WTC11 (cell line): ENCODE measurements at regions not wholly inside any gene's neighbourhood (a gene's known extent, or its start where the extent isn't known, plus 50 kb on each side); places are given as distances from the start of the nearest gene placed in this dataset.

Source experiments
- ATF1 ChIP-seq: sonication (generic); formaldehyde crosslinking; IDR thresholded peaks from 2 replicates; pipeline ENCODE4 v1.8.1; 2023; ENCODE audit warnings: mild to moderate bottlenecking, moderate library complexity, missing genetic modification reagents
- CBFB ChIP-seq: sonication (generic); formaldehyde crosslinking; IDR thresholded peaks from 2 replicates; pipeline ENCODE4 v1.8.1; 2022; ENCODE audit warnings: mild to moderate bottlenecking, low read depth, missing genetic modification reagents
- CDX4 ChIP-seq: fragments of 250-450 bp; sonication (Bioruptor Pico); IDR thresholded peaks from 2 replicates; pipeline ENCODE4 v1.9.0; 2021; ENCODE audit warnings: moderate library complexity, mild to moderate bottlenecking, inconsistent platforms, borderline replicate concordance
- MAX ChIP-seq: sonication (generic); formaldehyde crosslinking; IDR thresholded peaks from 2 replicates; pipeline ENCODE4 v1.8.0; 2022; ENCODE audit warnings: mild to moderate bottlenecking, missing genetic modification reagents
- TCF7 ChIP-seq: sonication (generic); formaldehyde crosslinking; IDR thresholded peaks from 2 replicates; pipeline ENCODE4 v1.8.0; 2022; ENCODE audit warnings: mild to moderate bottlenecking, low read depth, missing genetic modification reagents, moderate library complexity
- TF ChIP-seq, protein P1 (sequence below): fragments of 200-600 bp; IDR thresholded peaks from 2 replicates; pipeline ENCODE4 v1.8.0; 2022; ENCODE audit warnings: antibody characterized with exemption
- TF ChIP-seq, protein P2 (sequence below): sonication (generic); formaldehyde crosslinking; IDR thresholded peaks from 2 replicates; pipeline ENCODE4 v1.8.0; 2022; ENCODE audit warnings: mild to moderate bottlenecking, missing genetic modification reagents
- TF ChIP-seq, protein P3 (sequence below): sonication (generic); formaldehyde crosslinking; IDR thresholded peaks from 2 replicates; pipeline ENCODE4 v1.8.0; 2023; ENCODE audit warnings: missing genetic modification reagents
- TF ChIP-seq, protein P4 (sequence below): sonication (generic); formaldehyde crosslinking; IDR thresholded peaks from 2 replicates; pipeline ENCODE4 v1.8.1; 2023; ENCODE audit warnings: mild to moderate bottlenecking, missing genetic modification reagents

- TF ChIP-seq CDX4 (CRISPR knock-in tag) = no peak
- TF ChIP-seq, protein P1, sequence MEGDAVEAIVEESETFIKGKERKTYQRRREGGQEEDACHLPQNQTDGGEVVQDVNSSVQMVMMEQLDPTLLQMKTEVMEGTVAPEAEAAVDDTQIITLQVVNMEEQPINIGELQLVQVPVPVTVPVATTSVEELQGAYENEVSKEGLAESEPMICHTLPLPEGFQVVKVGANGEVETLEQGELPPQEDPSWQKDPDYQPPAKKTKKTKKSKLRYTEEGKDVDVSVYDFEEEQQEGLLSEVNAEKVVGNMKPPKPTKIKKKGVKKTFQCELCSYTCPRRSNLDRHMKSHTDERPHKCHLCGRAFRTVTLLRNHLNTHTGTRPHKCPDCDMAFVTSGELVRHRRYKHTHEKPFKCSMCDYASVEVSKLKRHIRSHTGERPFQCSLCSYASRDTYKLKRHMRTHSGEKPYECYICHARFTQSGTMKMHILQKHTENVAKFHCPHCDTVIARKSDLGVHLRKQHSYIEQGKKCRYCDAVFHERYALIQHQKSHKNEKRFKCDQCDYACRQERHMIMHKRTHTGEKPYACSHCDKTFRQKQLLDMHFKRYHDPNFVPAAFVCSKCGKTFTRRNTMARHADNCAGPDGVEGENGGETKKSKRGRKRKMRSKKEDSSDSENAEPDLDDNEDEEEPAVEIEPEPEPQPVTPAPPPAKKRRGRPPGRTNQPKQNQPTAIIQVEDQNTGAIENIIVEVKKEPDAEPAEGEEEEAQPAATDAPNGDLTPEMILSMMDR = no peak
- TF ChIP-seq, protein P2, sequence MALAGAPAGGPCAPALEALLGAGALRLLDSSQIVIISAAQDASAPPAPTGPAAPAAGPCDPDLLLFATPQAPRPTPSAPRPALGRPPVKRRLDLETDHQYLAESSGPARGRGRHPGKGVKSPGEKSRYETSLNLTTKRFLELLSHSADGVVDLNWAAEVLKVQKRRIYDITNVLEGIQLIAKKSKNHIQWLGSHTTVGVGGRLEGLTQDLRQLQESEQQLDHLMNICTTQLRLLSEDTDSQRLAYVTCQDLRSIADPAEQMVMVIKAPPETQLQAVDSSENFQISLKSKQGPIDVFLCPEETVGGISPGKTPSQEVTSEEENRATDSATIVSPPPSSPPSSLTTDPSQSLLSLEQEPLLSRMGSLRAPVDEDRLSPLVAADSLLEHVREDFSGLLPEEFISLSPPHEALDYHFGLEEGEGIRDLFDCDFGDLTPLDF (CRISPR knock-in tag) = no peak
- no peak for TF ChIP-seq CBFB (CRISPR knock-in tag)
- TF ChIP-seq, protein P3, sequence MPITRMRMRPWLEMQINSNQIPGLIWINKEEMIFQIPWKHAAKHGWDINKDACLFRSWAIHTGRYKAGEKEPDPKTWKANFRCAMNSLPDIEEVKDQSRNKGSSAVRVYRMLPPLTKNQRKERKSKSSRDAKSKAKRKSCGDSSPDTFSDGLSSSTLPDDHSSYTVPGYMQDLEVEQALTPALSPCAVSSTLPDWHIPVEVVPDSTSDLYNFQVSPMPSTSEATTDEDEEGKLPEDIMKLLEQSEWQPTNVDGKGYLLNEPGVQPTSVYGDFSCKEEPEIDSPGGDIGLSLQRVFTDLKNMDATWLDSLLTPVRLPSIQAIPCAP (CRISPR knock-in tag) = no peak
- no peak for TF ChIP-seq ATF1 (CRISPR knock-in tag)
- TF ChIP-seq TCF7 (CRISPR knock-in tag) = no peak
- TF ChIP-seq, protein P4, sequence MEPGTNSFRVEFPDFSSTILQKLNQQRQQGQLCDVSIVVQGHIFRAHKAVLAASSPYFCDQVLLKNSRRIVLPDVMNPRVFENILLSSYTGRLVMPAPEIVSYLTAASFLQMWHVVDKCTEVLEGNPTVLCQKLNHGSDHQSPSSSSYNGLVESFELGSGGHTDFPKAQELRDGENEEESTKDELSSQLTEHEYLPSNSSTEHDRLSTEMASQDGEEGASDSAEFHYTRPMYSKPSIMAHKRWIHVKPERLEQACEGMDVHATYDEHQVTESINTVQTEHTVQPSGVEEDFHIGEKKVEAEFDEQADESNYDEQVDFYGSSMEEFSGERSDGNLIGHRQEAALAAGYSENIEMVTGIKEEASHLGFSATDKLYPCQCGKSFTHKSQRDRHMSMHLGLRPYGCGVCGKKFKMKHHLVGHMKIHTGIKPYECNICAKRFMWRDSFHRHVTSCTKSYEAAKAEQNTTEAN (CRISPR knock-in tag) = no peak
- TF ChIP-seq MAX (CRISPR knock-in tag) = no peak
Measured at GRCh38 chr3:117255736-117256135, 546.2 kb downstream of the TUSC7 start.
